Stimulated activated CD4-positive, alpha-beta T cell treated with anti-CD3 and anti-CD28 coated beads, Interleukin-2, amount 100 ng/mL, for 4 hours (primary cell): ENCODE measurements at regions not wholly inside any gene's neighbourhood (a gene's known extent, or its start where the extent isn't known, plus 50 kb on each side); places are given as distances from the start of the nearest gene placed in this dataset.

Source experiments
- DNase-seq: peaks from one replicate; pipeline ENCODE4 v3.0.0-alpha.2; 2020; ENCODE audit warnings: low read depth

GRCh38 chr14:61130512-61131260 lies 149.6 kb downstream of the SLC38A6 start:
- no peak for DNase-seq

- DNase-seq: no peak
Measured at GRCh38 chr14:61129168-61129745, 148.2 kb downstream of the SLC38A6 start.

GRCh38 chr14:61128382-61129167 lies 147.5 kb downstream of the SLC38A6 start:
- no peak for DNase-seq

GRCh38 chr14:61126603-61127498 lies 145.8 kb downstream of the SLC38A6 start:
- no peak for DNase-seq

- no peak for DNase-seq
Measured at GRCh38 chr14:61125867-61126572, 145.0 kb downstream of the SLC38A6 start.

- no peak for DNase-seq
Measured at GRCh38 chr14:61125041-61125866, 144.2 kb downstream of the SLC38A6 start.

DNA sequence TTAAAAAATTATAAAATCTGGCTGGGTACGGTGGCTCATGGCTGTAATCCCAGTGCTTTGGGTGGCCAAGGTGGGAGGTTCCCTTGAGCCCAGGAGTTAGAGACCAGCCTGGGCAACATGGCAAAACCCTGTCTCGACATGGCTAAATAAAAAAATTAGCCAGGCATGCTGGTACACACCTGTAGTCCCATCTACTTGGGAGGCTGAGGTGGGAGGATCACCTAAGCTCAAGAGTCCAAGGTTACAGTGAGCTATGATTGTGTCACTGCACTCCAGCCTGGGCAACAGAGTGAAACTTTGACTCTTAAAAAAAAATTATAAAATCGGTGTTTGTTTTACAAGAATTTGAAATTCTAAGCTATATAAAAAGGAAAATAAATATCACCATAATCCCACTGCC lies 141.8 kb downstream of the SLC38A6 start:
- DNase-seq: no peak

GRCh38 chr14:61121355-61121787 lies 140.3 kb downstream of the SLC38A6 start:
- DNase-seq: no peak

GRCh38 chr14:61120576-61120975 lies 139.5 kb downstream of the SLC38A6 start:
- no peak for DNase-seq

- no peak for DNase-seq
Measured at GRCh38 chr14:61119006-61119405, 138.0 kb downstream of the SLC38A6 start.

GRCh38 chr14:61116369-61116768 lies 135.3 kb downstream of the SLC38A6 start:
- DNase-seq: no peak

GRCh38 chr14:61113561-61114225 lies 132.6 kb downstream of the SLC38A6 start:
- DNase-seq: no peak

DNA sequence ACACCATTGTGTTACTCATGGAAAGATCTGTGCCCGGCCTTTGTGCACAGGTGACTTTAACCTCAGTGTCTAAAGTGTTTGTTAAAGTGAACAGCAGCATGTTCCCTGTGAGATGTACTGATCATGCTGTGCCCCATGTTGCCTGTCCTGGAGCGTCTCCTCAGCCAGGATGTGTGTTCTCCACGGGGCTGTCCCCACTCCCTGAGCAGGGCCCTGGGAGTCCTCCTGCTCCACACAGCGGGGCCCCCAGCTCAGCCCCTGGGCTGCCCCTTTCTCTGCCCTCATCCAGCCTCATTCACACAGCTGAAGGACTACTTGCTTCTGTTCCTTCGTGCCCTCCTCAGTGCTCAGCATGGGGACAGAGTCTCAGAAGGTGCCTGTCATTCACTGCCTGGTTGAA lies 131.5 kb downstream of the SLC38A6 start:
- no peak for DNase-seq

- DNase-seq: no peak
Measured at GRCh38 chr14:61111731-61112130, 130.7 kb downstream of the SLC38A6 start.

DNA sequence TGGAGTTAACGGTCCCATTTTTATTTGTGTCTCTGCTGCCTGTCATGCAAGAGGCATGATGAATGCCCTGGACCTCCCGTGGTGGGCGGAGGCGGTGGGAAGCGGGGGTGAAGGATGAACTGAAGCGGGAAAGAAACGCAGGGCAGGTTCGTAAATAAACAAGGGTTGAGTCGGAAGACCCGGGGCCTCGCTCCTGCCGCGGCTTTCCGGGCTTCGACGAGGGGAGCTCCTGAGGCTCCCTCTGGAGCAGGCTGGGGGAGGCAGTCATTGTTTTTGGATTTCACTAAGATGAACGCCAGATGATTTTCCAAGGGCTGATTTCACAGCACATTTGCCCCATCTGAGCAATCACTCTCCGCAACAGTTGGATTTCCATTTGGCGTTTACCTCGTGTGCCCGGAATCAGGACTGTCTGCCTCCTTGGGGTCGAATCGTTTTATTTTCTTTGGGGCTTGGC lies 130.2 kb downstream of the SLC38A6 start:
- no peak for DNase-seq

- DNase-seq: no peak
Measured at GRCh38 chr14:61110316-61111082, 129.5 kb downstream of the SLC38A6 start.

DNA sequence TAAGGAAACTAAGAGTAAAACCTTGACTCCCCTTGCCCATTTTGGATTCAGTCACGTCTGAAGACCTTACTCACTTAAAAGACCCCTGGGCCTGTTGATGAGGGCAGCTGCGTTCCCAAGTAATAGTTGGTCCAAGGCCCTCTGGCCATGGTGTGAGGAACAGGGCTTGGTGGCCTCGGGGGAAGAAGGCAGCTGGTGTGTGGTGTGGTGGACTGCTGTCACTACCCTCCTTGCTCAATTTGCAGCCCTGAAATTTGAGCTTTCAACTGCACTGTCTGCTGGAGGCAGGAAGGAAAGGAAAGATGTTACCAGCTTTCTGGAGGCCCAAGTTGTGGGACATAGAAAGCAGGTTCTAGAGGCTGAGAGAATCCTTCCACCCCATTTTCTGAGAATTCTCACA lies 128.2 kb downstream of the SLC38A6 start:
- no peak for DNase-seq

GRCh38 chr14:61108496-61109141 lies 127.6 kb downstream of the SLC38A6 start:
- DNase-seq: no peak
